IMR-90 (cell line): ENCODE measurements at regions not wholly inside any gene's neighbourhood (a gene's known extent, or its start where the extent isn't known, plus 50 kb on each side); places are given as distances from the start of the nearest gene placed in this dataset.

ENCODE experiments used
- ATAC-seq: fragments of 200-7000 bp; cut with Tn5 transposase; 2 replicates; pipeline ENCODE4 v1.9.1; 2020; ENCODE audit warnings: low read depth, mild to moderate bottlenecking, moderate library complexity
- BruUV-seq: library from RNA; stranded (reverse); fragments of 400-500 nt; replicated peaks from 2 replicates; lab custom pipeline; 2021; lab: Mats Ljungman, UMichigan
- CTCF ChIA-PET: fragments of 300-600 bp; formaldehyde crosslinking; extraction: SDS; loops from one replicate; lab custom pipeline; 2021; ENCODE audit warnings: antibody characterized with exemption; lab: Yijun Ruan, JAX
- POLR2A ChIA-PET: fragments of 300-600 bp; sonication (Branson Sonifier 250); formaldehyde crosslinking; loops from one replicate; lab custom pipeline; 2022; ENCODE audit warnings: antibody characterized with exemption; ENCODE audit not compliant: unreplicated experiment; lab: Charles Lee
- DNase-seq: peaks from one replicate; pipeline ENCODE4 v3.0.0; 2013
- H2AFZ ChIP-seq: replicated peaks from 2 replicates; pipeline ENCODE3; 2013; ENCODE audit warnings: low read length, mild to moderate bottlenecking; ENCODE audit not compliant: poor library complexity
- H2AK5ac ChIP-seq: 2 replicates; pipeline ENCODE4 v1.6.1; 2013; ENCODE audit warnings: low read depth, low read length, inconsistent platforms
- H2AK9ac ChIP-seq: replicated peaks from 2 replicates; pipeline ENCODE3; 2013; ENCODE audit warnings: mild to moderate bottlenecking, low read depth, low read length, moderate library complexity; ENCODE audit not compliant: poor library complexity
- H2BK120ac ChIP-seq: 2 replicates; pipeline ENCODE4 v1.6.1; 2013; ENCODE audit warnings: low read depth, low read length, inconsistent platforms
- H2BK15ac ChIP-seq: 3 replicates; pipeline ENCODE4 v1.6.1; 2013; ENCODE audit warnings: low read depth, low read length, inconsistent platforms
- H2BK20ac ChIP-seq: 2 replicates; pipeline ENCODE4 v1.6.1; 2013; ENCODE audit warnings: low read depth, mild to moderate bottlenecking, inconsistent platforms, low read length, moderate library complexity
- H2BK5ac ChIP-seq: 2 replicates; pipeline ENCODE4 v1.6.1; 2013; ENCODE audit warnings: mild to moderate bottlenecking, low read depth, low read length, inconsistent platforms; ENCODE audit not compliant: poor library complexity, severe bottlenecking
- H3K14ac ChIP-seq: replicated peaks from 2 replicates; pipeline ENCODE4 v1.6.1; 2013; ENCODE audit warnings: low read depth, low read length, inconsistent platforms
- H3K18ac ChIP-seq: 2 replicates; pipeline ENCODE4 v1.6.1; 2013; ENCODE audit warnings: low read depth, low read length, control low read depth
- H3K23ac ChIP-seq: 2 replicates; pipeline ENCODE4 v1.6.1; 2013; ENCODE audit warnings: low read depth, low read length, inconsistent platforms
- H3K27ac ChIP-seq: 2 replicates; pipeline ENCODE4 v1.5.1; 2013; ENCODE audit warnings: mild to moderate bottlenecking, control low read depth, low read length; ENCODE audit not compliant: insufficient read depth
- H3K27me3 ChIP-seq: 2 replicates; pipeline ENCODE4 v1.6.1; 2013; ENCODE audit warnings: low read length; ENCODE audit not compliant: control insufficient read depth, insufficient read depth
- H3K36me3 ChIP-seq: 2 replicates; pipeline ENCODE4 v1.6.1; 2013; ENCODE audit warnings: low read length, mixed read lengths; ENCODE audit not compliant: control insufficient read depth, insufficient read depth
- H3K4ac ChIP-seq: 2 replicates; pipeline ENCODE4 v1.6.1; 2013; ENCODE audit warnings: low read depth, low read length, inconsistent platforms
- H3K4me1 ChIP-seq: 2 replicates; pipeline ENCODE4 v1.6.1; 2013; ENCODE audit warnings: low read length, mixed read lengths; ENCODE audit not compliant: control insufficient read depth, insufficient read depth
- H3K4me2 ChIP-seq: 2 replicates; pipeline ENCODE4 v1.6.1; 2013; ENCODE audit warnings: low read depth, mild to moderate bottlenecking, control low read depth, low read length, moderate library complexity
- H3K4me3 ChIP-seq: 2 replicates; pipeline ENCODE4 v1.5.1; 2013; ENCODE audit warnings: low read depth, mild to moderate bottlenecking, control low read depth, low read length, moderate library complexity; ENCODE audit not compliant: insufficient read depth
- H3K56ac ChIP-seq: 2 replicates; pipeline ENCODE4 v1.6.1; 2013; ENCODE audit warnings: low read length, inconsistent platforms; ENCODE audit not compliant: insufficient read depth; ENCODE audit errors: extremely low read depth
- H3K79me1 ChIP-seq, 2 experiments: 2 replicates each; pipeline ENCODE4 v1.6.1; 2013; ENCODE audit warnings: low read length in 2 of 2, inconsistent platforms in 1 of 2, low read depth in 1 of 2
- H3K9ac ChIP-seq: 2 replicates; pipeline ENCODE4 v1.6.1; 2013; ENCODE audit warnings: low read depth, low read length, control low read depth
- H3K9me1 ChIP-seq: 2 replicates; pipeline ENCODE4 v1.6.1; 2013; ENCODE audit warnings: low read length, inconsistent platforms; ENCODE audit not compliant: insufficient read depth
- H3K9me3 ChIP-seq: 2 replicates; pipeline ENCODE4 v1.6.1; 2013; ENCODE audit warnings: low read length; ENCODE audit not compliant: control insufficient read depth, insufficient read depth
- H4K20me1 ChIP-seq: 2 replicates; pipeline ENCODE4 v1.6.1; 2013; ENCODE audit warnings: low read length, inconsistent platforms; ENCODE audit not compliant: insufficient read depth
- H4K5ac ChIP-seq: 2 replicates; pipeline ENCODE4 v1.6.1; 2013; ENCODE audit warnings: mild to moderate bottlenecking, low read depth, low read length, control low read depth
- H4K8ac ChIP-seq, 2 experiments: 2 replicates each; pipeline ENCODE4 v1.6.1; 2013; ENCODE audit warnings: low read depth in 2 of 2, low read length in 2 of 2, control low read depth in 1 of 2, inconsistent platforms in 1 of 2
- H4K91ac ChIP-seq: 2 replicates; pipeline ENCODE4 v1.6.1; 2013; ENCODE audit warnings: low read depth, low read length, inconsistent platforms; ENCODE audit not compliant: insufficient read depth
- BHLHE40 ChIP-seq: fragments of 150-350 bp; IDR thresholded peaks from 2 replicates; pipeline ENCODE4 v1.6.1; 2016; ENCODE audit warnings: mild to moderate bottlenecking, low read depth, low read length
- CEBPB ChIP-seq: IDR thresholded peaks from 2 replicates; pipeline ENCODE4 v1.6.1; 2012; ENCODE audit warnings: low read depth, low read length, improper control_type of control experiment
- CHD1 ChIP-seq: IDR thresholded peaks from 2 replicates; pipeline ENCODE4 v1.6.1; 2012; ENCODE audit warnings: low read depth, low read length, improper control_type of control experiment
- CTCF ChIP-seq: conservative IDR thresholded peaks from 2 replicates; pipeline ENCODE4 v1.5.1; 2012; ENCODE audit warnings: mild to moderate bottlenecking, low read depth, low read length, improper control_type of control experiment
- FOS ChIP-seq: fragments of 150-350 bp; IDR thresholded peaks from 2 replicates; pipeline ENCODE4 v1.6.1; 2016; ENCODE audit warnings: low read depth, low read length
- MAFK ChIP-seq: IDR thresholded peaks from 2 replicates; pipeline ENCODE4 v1.6.1; 2012; ENCODE audit warnings: low read depth, low read length, improper control_type of control experiment
- MAZ ChIP-seq: IDR thresholded peaks from 2 replicates; pipeline ENCODE4 v1.6.1; 2012; ENCODE audit warnings: low read depth, mild to moderate bottlenecking, low read length, improper control_type of control experiment, moderate library complexity, borderline replicate concordance
- MXI1 ChIP-seq: IDR thresholded peaks from 2 replicates; pipeline ENCODE4 v1.6.1; 2012; ENCODE audit warnings: low read depth, mild to moderate bottlenecking, low read length, moderate library complexity, borderline replicate concordance
- NFE2L2 ChIP-seq: fragments of 150-350 bp; IDR thresholded peaks from 2 replicates; pipeline ENCODE4 v1.6.1; 2016; ENCODE audit warnings: low read depth, mild to moderate bottlenecking, low read length
- POLR2A ChIP-seq: IDR thresholded peaks from 2 replicates; pipeline ENCODE4 v1.6.1; 2012; ENCODE audit warnings: mild to moderate bottlenecking, low read depth, low read length
- RAD21 ChIP-seq: IDR thresholded peaks from 2 replicates; pipeline ENCODE4 v1.6.1; 2012; ENCODE audit warnings: low read length, improper control_type of control experiment
- RCOR1 ChIP-seq: IDR thresholded peaks from 2 replicates; pipeline ENCODE4 v1.6.1; 2012; ENCODE audit warnings: mild to moderate bottlenecking, low read length, improper control_type of control experiment; ENCODE audit not compliant: insufficient replicate concordance
- RFX5 ChIP-seq: IDR thresholded peaks from 2 replicates; pipeline ENCODE4 v1.8.0; 2012; ENCODE audit warnings: low read depth, mild to moderate bottlenecking, low read length, moderate library complexity
- SMC3 ChIP-seq: fragments of 150-350 bp; IDR thresholded peaks from 2 replicates; pipeline ENCODE4 v1.6.1; 2016; ENCODE audit warnings: low read depth, mild to moderate bottlenecking, antibody characterized with exemption, low read length, moderate library complexity
- WGBS, 2 experiments: methylation state at CpG; one replicate each; pipeline versions ENCODE4 v1.1.5 to v1.1.7; 2013; ENCODE audit warnings: missing lambda C conversion rate in 2 of 2; ENCODE audit not compliant: insufficient read length in 1 of 2; ENCODE audit errors: extremely low coverage in 2 of 2; 5-methylcytosine and 5-hydroxymethylcytosine counted together
- dilution Hi-C: fragments of 300-500 bp; cut with HindIII; formaldehyde crosslinking; loops from one replicate; pipeline ENCODE4 v1.14.3; 2018; ENCODE audit warnings: low sequenced_read_pairs; ENCODE audit not compliant: unreplicated experiment
- in situ Hi-C: fragments of 300-500 bp; cut with MboI; formaldehyde crosslinking; loops from 3 replicates; pipeline ENCODE4 v1.14.3; 2019; ENCODE audit warnings: low sequenced_read_pairs, inconsistent platforms, mixed read lengths
- intact Hi-C: fragments of 100-400 bp; cut with micrococcal nuclease; formaldehyde crosslinking; loops from 2 replicates; pipeline ENCODE4 v1.10.0; 2022
- TF ChIP-seq, protein P1 (sequence below): fragments of 150-350 bp; IDR thresholded peaks from 2 replicates; pipeline ENCODE4 v1.6.1; 2016; ENCODE audit warnings: low read depth, mild to moderate bottlenecking, low read length, moderate library complexity, borderline replicate concordance

- ChIA-PET CTCF (no interaction called here), POLR2A (no interaction called here)
- Histone ChIP-seq H3K9ac (no peak overlapping the region), H4K20me1 (no peaks in the 10 kb centered on the region), H3K4ac (peak overlapping the region; percentile 33; the same call in 1 of the 2 replicates), H3K4me1 (peaks cover 9% of the 10 kb centered on the region), H4K8ac (peak overlapping the region; percentile 34 to 45; a peak in 3 of 4 replicates), H2AK5ac (peak overlapping the region; percentile 61; the same call in 1 of the 2 replicates), H4K91ac (no peak overlapping the region; the same call in 1 of the 2 replicates), H3K23ac (no peak overlapping the region), H4K5ac (peak overlapping the region; percentile 39), H3K9me3 (no peaks in the 10 kb centered on the region), H2BK15ac (no peak overlapping the region), H3K9me1 (no peaks in the 10 kb centered on the region; the same call in 1 of the 2 replicates), H3K14ac (no peak overlapping the region), H3K27me3 (no peaks in the 10 kb centered on the region), H2BK120ac (no peak overlapping the region), H2AK9ac (peak overlapping the region; percentile 10), H3K79me1 (peaks cover 20 to 46% of the 10 kb centered on the region in 2 experiments), H2BK20ac (no peak overlapping the region), H2BK5ac (peak overlapping the region; percentile 4), H3K36me3 (no peaks in the 10 kb centered on the region), H3K27ac (no peak overlapping the region), H3K18ac (0 out of 2 replicates have a peak overlapping the region, but pooled peaks have one; percentile 24), H3K4me2 (no peak overlapping the region), H3K56ac (no peak overlapping the region), H3K4me3 (no peak overlapping the region), H2AFZ (no peak overlapping the region)
- ATAC-seq = no peak
- 83% methylated on average over 3 of the region's 6 CpGs; no CpG with 5 or more reads in 1 of the 2 experiments for WGBS, 2 experiments
- no peak for DNase-seq
- in situ Hi-C loops (no loop called here), intact Hi-C loops (no loop called here), dilution Hi-C loops (no loop called here)
- no TSS peak for BruUV-seq
- TF ChIP-seq CEBPB (no peak), RAD21 (no peak), CTCF (no peak), BHLHE40 (no peak), NFE2L2 (no peak), RCOR1 (no peak), CHD1 (no peak), RFX5 (no peak), MAZ (no peak), MXI1 (no peak), FOS (no peak), SMC3 (no peak), POLR2A (no peak), MAFK (no peak)
- TF ChIP-seq, protein P1, sequence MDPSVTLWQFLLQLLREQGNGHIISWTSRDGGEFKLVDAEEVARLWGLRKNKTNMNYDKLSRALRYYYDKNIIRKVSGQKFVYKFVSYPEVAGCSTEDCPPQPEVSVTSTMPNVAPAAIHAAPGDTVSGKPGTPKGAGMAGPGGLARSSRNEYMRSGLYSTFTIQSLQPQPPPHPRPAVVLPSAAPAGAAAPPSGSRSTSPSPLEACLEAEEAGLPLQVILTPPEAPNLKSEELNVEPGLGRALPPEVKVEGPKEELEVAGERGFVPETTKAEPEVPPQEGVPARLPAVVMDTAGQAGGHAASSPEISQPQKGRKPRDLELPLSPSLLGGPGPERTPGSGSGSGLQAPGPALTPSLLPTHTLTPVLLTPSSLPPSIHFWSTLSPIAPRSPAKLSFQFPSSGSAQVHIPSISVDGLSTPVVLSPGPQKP = no peak
Observed at GRCh38 chr6:138677538-138677937, 96.0 kb upstream of the CCDC28A start.
